Fibroblast of skin of abdomen (primary cell): ENCODE measurements at regions not wholly inside any gene's neighbourhood (a gene's known extent, or its start where the extent isn't known, plus 50 kb on each side); places are given as distances from the start of the nearest gene placed in this dataset.

Source experiments
- DNase-seq: peaks from one replicate; pipeline ENCODE4 v3.0.0-alpha.2; 2013

DNA sequence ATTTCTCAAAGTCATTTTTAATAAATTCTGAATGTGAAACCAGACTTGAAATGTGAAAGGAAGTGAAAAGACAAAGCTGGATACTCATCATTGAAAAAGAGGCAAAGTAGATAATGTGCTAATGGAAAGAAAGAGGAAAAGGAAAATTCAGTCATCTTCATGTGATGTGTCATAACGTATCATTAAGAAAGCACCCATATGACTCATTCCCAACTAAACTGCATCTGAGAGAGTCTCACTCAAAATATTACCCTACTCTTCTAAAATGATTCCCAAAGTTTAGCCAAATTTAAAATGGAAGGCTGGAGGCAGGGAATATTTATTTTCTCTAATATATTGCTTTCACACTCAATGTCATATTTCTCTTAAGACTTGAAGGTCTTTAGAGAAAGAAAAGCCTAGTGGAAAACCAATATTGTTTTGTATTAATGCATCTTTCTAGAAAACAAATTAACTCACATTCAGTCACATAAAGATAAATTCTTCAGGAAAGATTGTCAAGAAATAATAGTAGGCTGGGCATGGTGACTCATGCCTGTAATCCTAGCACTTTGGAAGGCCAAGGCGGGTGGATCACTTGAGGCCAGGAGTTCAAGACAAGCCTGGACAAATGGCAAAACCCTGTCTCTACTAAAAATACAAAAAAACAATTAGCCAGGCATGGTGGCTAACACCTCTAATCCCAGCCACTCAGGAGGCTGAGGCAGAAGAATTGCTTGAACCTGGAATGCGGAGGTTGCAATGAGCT lies 129.9 kb downstream of the SLC30A10 start:
- DNase-seq, result peak; percentile 70

- no peak for DNase-seq
Observed at GRCh38 chr1:219797683-219798082, 130.7 kb downstream of the SLC30A10 start.

DNA sequence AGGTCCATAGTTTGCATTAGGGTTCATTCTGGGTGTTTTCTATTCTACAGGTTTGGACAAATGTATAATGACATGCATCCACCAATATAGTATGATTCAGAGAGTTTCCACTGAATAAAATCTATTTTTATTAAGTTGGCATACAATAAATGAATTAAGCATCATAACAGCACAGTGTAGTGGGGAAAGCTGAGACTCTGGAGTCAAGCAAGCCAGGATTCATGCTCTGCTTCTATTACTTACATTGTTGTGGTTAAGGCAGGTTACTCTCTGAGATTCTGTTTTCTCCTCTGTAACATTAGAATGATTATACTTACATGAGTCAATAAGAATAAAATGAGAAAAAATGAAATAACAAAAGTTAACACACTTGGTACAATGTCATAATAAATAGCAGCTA lies 131.3 kb downstream of the SLC30A10 start:
- DNase-seq, result no peak

GRCh38 chr1:219795363-219795917 lies 132.9 kb downstream of the SLC30A10 start:
- DNase-seq, result no peak

- no peak for DNase-seq
Observed at GRCh38 chr1:219794085-219794743, 134.1 kb downstream of the SLC30A10 start.

- DNase-seq, result peak; percentile 95
Observed at GRCh38 chr1:219792337-219793021, 135.9 kb downstream of the SLC30A10 start.

DNA sequence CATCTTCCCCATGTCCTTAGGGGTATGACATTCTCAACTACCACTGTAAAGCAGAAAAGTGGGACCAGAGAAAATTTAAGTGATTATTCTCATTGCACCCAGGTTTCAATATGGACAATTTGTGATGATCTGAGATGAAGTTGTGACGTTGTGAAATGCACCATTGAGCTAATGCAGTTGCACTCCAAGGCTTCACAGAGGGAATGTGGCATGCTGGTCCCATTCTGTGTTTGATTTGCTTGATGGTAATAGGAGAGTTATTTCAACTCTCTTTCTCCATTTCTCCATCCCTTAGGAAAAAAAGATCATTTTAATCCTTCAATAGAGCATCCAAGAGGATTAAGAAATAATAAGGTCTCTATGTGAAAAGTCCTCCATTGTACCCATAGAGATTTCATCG lies 136.6 kb downstream of the SLC30A10 start:
- DNase-seq, result no peak

DNA sequence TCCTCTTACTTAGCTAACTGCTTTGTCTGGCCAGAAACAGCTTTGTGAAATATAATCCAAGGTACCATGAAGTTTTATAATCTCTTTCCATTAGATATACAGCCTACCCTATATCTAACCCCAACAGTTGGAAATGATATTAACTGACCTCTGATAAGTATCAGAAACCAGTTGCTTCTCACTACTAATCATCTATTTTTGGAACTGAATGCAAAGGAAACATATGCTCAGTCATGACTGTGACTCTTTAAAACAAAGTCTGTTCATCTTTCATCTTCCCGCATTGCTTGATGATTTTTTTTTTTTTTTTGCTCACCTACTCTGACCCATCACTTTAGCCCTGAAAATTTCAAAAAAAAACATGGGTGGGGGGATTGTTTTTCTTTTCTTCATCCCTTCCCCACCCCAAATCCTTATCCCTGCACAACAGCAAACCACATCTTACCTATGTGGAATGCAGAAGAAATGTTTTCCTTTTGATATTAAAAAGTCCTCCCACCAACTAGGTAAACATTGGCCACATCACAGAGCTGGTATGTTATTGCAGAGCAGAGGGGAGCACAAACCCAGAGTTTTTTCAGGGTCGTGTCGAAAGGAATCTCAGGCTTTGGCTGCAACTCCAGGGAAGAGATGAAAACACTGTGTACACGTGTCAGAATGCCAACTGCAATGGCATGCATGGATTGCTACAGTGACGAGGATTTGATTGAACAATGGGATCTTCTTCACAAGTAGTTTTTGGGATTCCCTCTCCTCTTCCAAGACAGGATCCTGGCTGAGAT lies 137.3 kb downstream of the SLC30A10 start:
- peak; percentile 54 for DNase-seq

DNA sequence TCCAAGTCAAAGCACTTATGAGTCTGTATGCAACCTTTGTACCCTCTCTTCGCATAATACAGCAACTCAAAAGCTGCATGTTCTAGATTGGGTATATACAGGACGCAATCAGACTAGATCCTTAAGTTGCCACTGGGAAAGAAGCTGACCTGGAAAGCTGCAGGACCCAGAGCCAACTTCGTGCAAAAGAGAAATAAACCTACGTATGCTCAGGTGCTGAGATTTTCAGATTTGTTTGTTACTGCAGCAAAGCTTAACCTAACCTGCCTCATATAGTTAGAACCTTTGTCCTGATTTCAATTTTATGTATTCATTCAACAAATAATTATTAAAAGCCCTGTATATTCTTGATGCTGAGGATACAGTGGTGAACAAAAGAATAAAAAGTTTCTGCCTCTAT lies 139.7 kb downstream of the SLC30A10 start:
- no peak for DNase-seq

DNA sequence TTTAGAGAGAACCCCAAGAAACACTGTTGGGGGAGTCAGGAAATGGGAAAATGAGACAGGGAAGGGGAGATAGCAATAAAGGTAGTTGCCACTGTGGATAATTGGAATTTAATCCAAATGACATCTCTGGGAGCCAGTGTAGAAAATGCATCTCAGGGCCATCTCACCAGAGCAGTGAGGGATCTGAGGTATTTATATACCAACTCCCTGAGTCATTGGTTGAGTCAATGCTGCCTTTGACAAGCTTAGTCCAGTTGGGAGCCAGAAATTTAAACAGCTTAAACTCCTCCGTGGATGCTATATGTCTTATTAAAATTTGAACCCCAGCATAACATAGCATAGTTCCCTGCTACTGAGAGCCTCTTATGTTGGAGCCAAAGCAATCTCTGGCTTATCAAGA lies 140.3 kb downstream of the SLC30A10 start:
- no peak for DNase-seq

DNA sequence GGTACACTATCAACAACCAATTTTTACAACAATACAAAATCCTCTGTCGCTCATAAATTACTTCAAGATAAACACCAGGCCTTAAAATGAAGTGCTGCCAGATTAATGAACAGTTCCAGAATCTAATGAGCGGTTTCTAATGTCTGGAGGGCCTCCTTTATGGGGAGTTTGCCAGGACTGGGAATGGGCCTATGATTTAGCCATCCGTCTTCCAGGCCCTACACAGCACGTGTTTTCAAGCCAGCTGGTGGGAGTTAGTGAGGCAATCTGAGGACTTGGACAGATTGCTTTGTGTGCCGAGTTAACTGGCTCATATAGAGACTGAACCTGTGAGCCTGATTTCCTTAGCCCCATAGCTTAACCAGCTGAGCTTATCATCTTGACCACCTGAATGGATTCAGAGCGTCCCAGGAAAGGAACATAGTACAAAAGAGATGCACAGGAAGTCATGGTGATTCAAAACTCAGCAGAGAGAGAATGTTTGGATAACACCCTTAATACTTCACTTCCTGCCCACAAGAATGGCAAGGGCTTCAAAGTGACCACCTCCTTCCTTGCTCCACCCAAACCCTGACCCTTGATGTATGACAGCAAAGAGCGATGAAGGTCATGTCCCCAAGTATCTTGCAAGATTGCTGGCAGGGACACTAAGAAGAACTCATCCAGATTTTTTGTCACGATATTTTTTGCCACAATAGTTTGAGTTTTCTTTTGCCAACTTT lies 143.5 kb downstream of the SLC30A10 start:
- DNase-seq, result peak; percentile 68

DNA sequence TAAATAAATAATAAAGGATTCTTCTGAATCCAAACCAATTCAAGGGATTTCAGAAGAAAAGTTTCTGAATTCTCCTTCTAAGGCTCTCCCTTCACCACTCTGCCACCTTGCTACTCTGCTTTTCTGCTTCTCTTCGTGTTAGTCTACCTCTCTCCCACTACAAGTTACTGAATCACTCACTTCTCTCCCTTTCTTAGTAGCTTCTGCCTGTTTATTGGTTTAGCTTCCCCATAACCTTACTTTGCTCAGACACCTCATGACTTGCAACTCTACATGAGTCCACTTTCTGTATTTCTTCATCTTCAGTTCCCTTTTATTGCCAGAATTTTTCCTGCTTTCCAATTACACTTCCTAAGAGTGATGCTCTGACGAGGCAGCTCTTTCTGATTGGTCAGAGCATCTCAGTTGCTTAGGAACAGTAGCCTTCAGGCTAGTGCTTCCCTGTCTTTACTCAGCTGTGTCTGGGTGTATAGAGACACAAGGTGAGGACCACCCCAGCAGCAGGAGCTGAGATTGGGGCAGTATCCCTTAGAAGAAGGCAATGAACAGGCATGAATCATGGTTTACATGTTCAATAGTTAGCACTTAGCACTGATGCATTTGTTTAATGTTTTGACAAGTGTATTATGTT lies 144.6 kb downstream of the SLC30A10 start:
- no peak for DNase-seq

DNA sequence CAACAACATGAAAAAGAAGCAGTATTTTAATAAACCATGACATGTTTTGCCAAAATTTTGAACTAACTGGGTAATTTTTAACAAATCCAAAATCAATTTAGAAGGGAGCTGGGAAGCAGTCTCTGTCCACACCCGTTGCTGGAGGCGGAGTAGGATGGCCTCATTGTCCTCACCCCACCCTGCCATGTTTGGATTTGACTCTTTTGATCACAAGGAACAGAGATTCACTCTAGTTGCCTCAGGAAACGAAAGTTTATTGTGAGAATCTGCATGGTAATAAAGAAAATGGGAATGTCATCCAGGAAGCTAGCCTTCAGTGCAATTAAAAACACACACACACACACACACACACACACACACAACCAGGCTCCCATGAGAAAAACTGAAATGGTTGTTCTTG lies 145.4 kb downstream of the SLC30A10 start:
- DNase-seq, result no peak

DNA sequence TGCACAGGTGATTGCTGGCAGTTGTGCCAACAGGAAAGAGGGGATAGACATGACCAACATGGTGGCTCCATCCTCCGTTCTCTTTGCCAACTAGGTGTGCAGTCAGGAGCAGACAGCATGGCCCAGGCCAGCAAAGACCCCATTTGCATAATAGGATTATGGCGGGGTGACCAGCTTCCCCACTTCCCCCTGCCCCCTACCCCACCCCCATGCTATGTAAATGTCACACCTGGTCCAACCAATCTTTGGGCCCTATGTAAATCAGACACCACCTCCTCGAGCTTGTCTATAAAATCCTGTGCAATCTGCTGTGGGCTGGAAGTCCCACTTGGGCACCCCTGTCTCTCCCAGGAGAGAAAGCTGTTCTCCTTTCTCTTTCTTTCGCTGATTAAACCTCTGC lies 146.0 kb downstream of the SLC30A10 start:
- DNase-seq, result no peak

DNA sequence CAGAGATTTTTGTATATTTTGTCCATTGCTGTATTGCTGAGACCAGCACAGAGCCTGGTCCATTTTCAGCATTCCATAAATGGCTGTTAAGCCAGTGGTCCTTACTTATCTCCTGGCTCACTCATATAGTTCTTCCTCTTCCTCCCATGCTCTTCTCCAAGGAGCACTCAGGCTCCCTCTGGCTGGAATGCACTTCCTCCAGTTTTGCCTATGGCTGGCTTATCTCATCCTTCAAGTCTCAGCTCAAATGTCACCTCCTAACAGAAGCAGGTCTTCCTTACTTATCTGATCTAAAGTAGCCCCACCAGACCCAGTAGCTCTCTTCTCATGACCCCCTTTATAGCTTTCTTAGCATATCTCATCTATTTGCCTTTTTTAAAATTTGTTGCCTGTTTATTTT lies 146.9 kb downstream of the SLC30A10 start:
- DNase-seq, result no peak

- no peak for DNase-seq
Observed at GRCh38 chr1:219778793-219779369, 149.5 kb downstream of the SLC30A10 start.

DNA sequence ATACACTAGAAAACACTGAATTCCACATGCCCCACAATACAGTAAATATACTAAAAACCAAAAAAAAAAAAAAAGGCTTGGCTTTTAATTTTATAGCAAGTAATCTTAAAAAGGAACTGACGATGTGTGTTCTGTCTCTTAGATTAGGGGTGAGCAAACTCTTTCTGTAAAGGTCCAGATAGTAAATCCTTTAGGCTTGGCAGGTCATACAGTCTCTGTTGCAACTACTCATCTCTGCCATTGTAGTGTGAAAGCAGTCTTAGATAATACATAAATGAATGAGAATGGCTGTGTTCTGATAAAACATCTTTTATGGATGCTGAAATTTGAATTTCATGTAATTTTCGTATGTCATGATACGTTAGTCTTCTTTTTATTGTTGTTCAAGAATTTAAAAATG lies 150.2 kb downstream of the SLC30A10 start:
- no peak for DNase-seq

DNA sequence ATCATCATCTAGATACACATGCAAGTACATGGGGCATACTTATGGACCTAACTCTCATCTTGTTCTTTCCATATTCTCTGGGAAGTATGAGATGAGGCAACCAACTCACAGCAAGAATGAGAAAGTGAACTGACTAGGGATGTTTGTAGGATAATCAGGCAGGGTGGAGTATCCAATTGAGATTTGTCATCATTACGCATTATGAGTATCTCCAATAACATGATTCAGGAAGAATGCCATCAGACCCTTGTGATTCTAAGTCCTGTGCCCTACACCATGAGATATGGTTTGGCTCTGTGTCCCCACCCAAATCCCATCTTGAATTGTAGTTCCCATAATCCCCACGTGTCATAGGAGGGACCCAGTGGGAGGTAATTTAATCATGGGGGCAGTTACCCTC lies 154.0 kb downstream of the SLC30A10 start:
- DNase-seq, result no peak

GRCh38 chr1:219773775-219774174 lies 154.6 kb downstream of the SLC30A10 start:
- DNase-seq, result no peak

- DNase-seq, result no peak
Observed at GRCh38 chr1:219773110-219773509, 155.2 kb downstream of the SLC30A10 start.
